Neutrophil (primary cell): ENCODE measurements at regions not wholly inside any gene's neighbourhood (a gene's known extent, or its start where the extent isn't known, plus 50 kb on each side); places are given as distances from the start of the nearest gene placed in this dataset.

Experiments
- H3K27ac ChIP-seq: fragments of 200-600 bp; sonication (generic); 2 replicates; pipeline ENCODE4 v1.5.1; 2016; ENCODE audit warnings: mild to moderate bottlenecking, moderate library complexity
- H3K27me3 ChIP-seq: fragments of 200-600 bp; sonication (generic); 2 replicates; pipeline ENCODE4 v1.6.0; 2016; ENCODE audit warnings: mild to moderate bottlenecking
- H3K36me3 ChIP-seq: fragments of 200-600 bp; sonication (generic); 2 replicates; pipeline ENCODE4 v1.5.1; 2017
- H3K4me1 ChIP-seq, 2 experiments: fragments of 200-600 bp in 1 of 2; sonication (generic) in 1 of 2; 1 replicate in 1 of 2; 2 replicates in 1 of 2; pipeline versions ENCODE4 v1.5.1 to v1.6.1; 2013 to 2016; ENCODE audit warnings: low read depth in 1 of 2, low read length in 1 of 2, mild to moderate bottlenecking in 1 of 2, moderate library complexity in 1 of 2; ENCODE audit not compliant: control insufficient read depth in 1 of 2, insufficient read depth in 1 of 2
- H3K4me3 ChIP-seq, 2 experiments: fragments of 200-600 bp in 1 of 2; sonication (generic) in 1 of 2; 1 replicate in 1 of 2; 2 replicates in 1 of 2; pipeline ENCODE4 v1.5.1; 2013 to 2016; ENCODE audit warnings: low read depth in 1 of 2, low read length in 1 of 2, mild to moderate bottlenecking in 1 of 2, moderate library complexity in 1 of 2
- H3K9me3 ChIP-seq: fragments of 200-600 bp; sonication (generic); 2 replicates; pipeline ENCODE4 v1.5.1; 2016
- TF ChIP-seq, protein P1 (sequence below): fragments of 200-600 bp; sonication (generic); IDR thresholded peaks from 2 replicates; pipeline ENCODE4 v1.5.1; 2016; ENCODE audit warnings: antibody characterized with exemption

DNA sequence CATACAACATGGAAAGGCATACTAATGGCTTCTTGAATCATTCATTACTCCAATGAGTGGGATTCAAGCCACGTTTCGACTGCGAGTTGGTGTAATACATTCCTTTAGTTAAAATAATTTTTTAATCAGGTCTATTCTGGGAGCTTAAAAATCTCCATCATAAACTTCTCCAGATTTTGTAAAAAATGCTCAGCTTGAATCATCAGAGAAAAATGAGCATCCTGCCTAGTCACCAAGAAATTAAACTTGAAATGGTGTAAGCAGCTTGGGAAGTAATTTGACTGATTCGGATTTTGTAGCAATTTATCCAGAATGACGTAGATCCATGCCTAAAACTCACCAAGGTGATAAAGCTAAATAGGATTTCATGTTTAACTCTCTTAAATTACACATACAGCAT lies 165.7 kb downstream of the SLCO4C1 start:
- no peaks in the 10 kb centered on the region for H3K4me1 ChIP-seq
- no peaks in the 10 kb centered on the region for H3K36me3 ChIP-seq
- no peaks in the 10 kb centered on the region for H3K9me3 ChIP-seq
- H3K4me3 ChIP-seq, result no peak overlapping the region
- TF ChIP-seq, protein P1, sequence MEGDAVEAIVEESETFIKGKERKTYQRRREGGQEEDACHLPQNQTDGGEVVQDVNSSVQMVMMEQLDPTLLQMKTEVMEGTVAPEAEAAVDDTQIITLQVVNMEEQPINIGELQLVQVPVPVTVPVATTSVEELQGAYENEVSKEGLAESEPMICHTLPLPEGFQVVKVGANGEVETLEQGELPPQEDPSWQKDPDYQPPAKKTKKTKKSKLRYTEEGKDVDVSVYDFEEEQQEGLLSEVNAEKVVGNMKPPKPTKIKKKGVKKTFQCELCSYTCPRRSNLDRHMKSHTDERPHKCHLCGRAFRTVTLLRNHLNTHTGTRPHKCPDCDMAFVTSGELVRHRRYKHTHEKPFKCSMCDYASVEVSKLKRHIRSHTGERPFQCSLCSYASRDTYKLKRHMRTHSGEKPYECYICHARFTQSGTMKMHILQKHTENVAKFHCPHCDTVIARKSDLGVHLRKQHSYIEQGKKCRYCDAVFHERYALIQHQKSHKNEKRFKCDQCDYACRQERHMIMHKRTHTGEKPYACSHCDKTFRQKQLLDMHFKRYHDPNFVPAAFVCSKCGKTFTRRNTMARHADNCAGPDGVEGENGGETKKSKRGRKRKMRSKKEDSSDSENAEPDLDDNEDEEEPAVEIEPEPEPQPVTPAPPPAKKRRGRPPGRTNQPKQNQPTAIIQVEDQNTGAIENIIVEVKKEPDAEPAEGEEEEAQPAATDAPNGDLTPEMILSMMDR, result no peak
- no peak overlapping the region for H3K27ac ChIP-seq
- H3K27me3 ChIP-seq, result no peaks in the 10 kb centered on the region

DNA sequence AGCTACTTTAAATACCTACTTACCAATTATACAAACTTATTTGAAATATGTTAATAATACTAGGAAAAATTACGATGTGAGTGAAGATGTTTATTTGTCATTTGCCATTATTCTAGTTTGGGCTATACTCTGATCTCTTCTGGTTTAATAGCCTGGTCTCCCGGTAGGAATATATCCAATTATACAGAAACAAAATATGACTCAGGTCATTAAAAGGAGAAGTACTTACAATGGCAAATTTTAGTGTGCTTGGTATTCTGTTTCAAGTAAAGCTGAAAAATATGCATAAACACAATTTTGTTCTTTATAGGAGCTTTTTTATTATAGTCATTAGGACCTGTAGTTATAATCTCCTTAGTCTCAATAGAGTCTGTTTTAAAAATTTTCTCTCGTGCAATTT lies 176.8 kb downstream of the SLCO4C1 start:
- H3K36me3 ChIP-seq, result no peaks in the 10 kb centered on the region
- H3K27me3 ChIP-seq, result no peaks in the 10 kb centered on the region
- H3K4me1 ChIP-seq, result no peaks in the 10 kb centered on the region
- TF ChIP-seq, protein P1, result no peak
- no peak overlapping the region for H3K4me3 ChIP-seq
- no peak overlapping the region for H3K27ac ChIP-seq
- H3K9me3 ChIP-seq, result no peaks in the 10 kb centered on the region

DNA sequence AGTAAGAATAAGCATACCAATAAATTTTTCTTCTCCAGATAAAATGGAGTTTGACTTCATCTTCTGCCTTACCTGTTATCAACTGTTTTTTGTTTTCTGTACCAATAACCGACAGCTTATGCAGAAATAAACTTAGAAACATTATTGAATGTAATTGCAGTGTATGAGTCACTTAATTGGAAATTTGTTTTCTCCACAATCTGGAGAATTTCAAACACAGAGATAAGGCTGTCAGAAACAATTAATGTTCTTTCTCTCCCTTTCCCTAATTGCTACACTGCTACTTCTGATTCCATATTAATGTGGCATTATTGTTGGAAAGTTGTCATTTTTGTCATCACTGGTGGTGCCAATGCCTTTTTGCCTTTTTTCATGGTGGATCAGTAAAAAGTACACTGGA lies 180.3 kb downstream of the SLCO4C1 start:
- no peak overlapping the region for H3K27ac ChIP-seq
- H3K9me3 ChIP-seq, result no peaks in the 10 kb centered on the region
- no peak overlapping the region for H3K4me3 ChIP-seq
- no peaks in the 10 kb centered on the region for H3K4me1 ChIP-seq
- no peaks in the 10 kb centered on the region for H3K36me3 ChIP-seq
- H3K27me3 ChIP-seq, result no peaks in the 10 kb centered on the region
- TF ChIP-seq, protein P1, result no peak

DNA sequence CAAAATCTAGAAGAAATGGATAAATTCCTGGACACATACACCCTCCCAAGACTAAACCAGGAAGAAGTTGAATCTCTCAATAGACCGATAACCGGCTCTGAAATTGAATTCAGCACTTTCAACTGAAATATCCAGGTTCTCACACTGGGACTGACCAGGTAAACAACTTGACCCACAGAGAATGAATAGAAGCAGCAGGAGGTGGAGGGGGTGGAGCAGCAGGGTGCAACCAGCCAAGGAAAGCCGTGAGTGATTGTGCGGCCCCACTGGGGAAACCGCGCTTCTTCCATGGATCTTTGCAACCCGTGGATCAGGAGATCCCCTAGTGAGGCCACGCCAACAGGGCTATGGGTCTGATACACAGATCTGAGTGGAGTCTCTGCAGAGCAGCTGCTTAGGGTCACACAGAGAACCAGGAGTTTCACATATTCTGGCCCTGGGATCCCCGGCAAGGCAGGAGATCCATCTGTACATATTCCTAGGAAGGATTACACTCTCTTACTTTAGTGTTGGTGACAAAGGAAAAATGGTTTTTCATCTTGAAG lies 181.5 kb downstream of the SLCO4C1 start:
- TF ChIP-seq, protein P1, result no peak
- Histone ChIP-seq H3K9me3 (no peaks in the 10 kb centered on the region), H3K27ac (no peak overlapping the region), H3K36me3 (no peaks in the 10 kb centered on the region), H3K4me3 (no peak overlapping the region), H3K4me1 (no peaks in the 10 kb centered on the region), H3K27me3 (no peaks in the 10 kb centered on the region)

DNA sequence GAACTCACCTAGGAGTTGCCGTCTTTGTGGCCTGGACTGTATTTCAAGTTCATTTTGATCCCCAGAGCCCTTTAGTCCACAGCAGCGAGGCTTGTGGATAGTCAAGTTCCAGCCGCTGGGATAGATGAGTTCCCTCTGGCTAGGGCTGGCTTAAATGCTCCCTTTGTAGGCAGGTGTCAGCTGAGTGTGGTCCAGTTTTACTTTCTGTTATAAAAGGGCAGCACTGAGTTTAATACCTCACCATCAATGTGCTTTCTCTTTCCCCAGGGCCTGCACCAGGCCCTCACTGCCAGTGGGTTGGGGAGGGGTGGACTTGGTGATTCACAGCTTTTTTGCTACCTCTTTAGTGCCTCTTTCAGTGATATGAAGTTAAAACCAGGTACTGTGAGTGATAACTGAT lies 188.2 kb downstream of the SLCO4C1 start:
- TF ChIP-seq, protein P1, result no peak
- Histone ChIP-seq H3K27ac (no peak overlapping the region), H3K27me3 (no peaks in the 10 kb centered on the region), H3K9me3 (no peaks in the 10 kb centered on the region), H3K4me3 (no peak overlapping the region), H3K4me1 (no peaks in the 10 kb centered on the region), H3K36me3 (no peaks in the 10 kb centered on the region)

DNA sequence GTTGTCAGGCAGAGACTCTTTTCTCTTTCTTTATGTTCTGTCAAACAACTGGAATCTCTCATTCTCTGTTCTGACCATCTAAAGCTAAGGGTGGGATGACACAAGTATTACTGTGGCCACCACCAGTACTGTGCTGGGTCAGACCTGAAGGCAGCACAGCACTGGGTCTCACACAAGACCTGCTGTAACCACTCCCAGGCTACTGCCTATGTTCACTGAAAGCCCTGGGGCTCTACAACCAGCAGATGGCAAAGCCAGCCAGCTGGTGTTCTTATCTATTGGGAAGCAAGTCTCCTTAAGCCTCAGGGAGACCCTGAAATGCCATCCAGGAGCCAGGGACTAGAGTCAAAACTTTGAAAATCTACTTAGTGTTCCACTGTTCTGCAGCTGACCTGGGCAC lies 189.5 kb downstream of the SLCO4C1 start:
- TF ChIP-seq, protein P1, result no peak
- no peak overlapping the region for H3K4me3 ChIP-seq

More for the DNA sequence above, 189.5 kb downstream of the SLCO4C1 start:
- Histone ChIP-seq H3K9me3 (no peaks in the 10 kb centered on the region), H3K4me1 (no peaks in the 10 kb centered on the region), H3K27me3 (no peaks in the 10 kb centered on the region), H3K36me3 (no peaks in the 10 kb centered on the region), H3K27ac (no peak overlapping the region)
